ENCODE measurements at regions not wholly inside any gene's neighbourhood (a gene's known extent, or its start where the extent isn't known, plus 50 kb on each side); places are given as distances from the start of the nearest gene placed in this dataset.

GRCh38 chr4:43374216-43374751, 481.8 kb downstream of the GRXCR1 start:
- no peak overlapping the region for H3K27ac ChIP-seq
- no peak for DNase-seq (ENCODE audit: low spot score)
- TF ChIP-seq CTCF (IDR thresholded peaks at IDR 0.05): no peak
- no peak overlapping the region for H3K4me3 ChIP-seq

GRCh38 chr4:43379016-43379415, 486.5 kb downstream of the GRXCR1 start:
- H3K27ac ChIP-seq: no peak overlapping the region
- DNase-seq (ENCODE audit: low spot score): no peak

GRCh38 chr4:43380093-43380492, 487.6 kb downstream of the GRXCR1 start:
- Histone ChIP-seq H3K4me3 (no peak overlapping the region), H3K27ac (no peak overlapping the region)
- TF ChIP-seq CTCF (IDR thresholded peaks at IDR 0.05): no peak
- DNase-seq (ENCODE audit: low spot score): no peak

More at GRCh38 chr4:43379016-43379415, 486.5 kb downstream of the GRXCR1 start:
- no peak overlapping the region for H3K4me3 ChIP-seq
- TF ChIP-seq CTCF (IDR thresholded peaks at IDR 0.05): no peak

GRCh38 chr4:43391069-43391468, 498.6 kb downstream of the GRXCR1 start:
- Histone ChIP-seq H3K4me3 (no peak overlapping the region), H3K27ac (no peak overlapping the region)
- DNase-seq (ENCODE audit: low spot score): no peak
- no peak for TF ChIP-seq CTCF (IDR thresholded peaks at IDR 0.05)

GRCh38 chr4:43394976-43395375, 502.5 kb downstream of the GRXCR1 start:
- DNase-seq (ENCODE audit: low spot score): no peak
- H3K4me3 ChIP-seq: no peak overlapping the region
- no peak for TF ChIP-seq CTCF (IDR thresholded peaks at IDR 0.05)
- H3K27ac ChIP-seq: no peak overlapping the region

GRCh38 chr4:43399726-43400125, 507.2 kb downstream of the GRXCR1 start:
- Histone ChIP-seq H3K4me3 (no peak overlapping the region), H3K27ac (no peak overlapping the region)
- no peak for DNase-seq (ENCODE audit: low spot score)
- no peak for TF ChIP-seq CTCF (IDR thresholded peaks at IDR 0.05)

- no peak for DNase-seq (ENCODE audit: low spot score)
- no peak for TF ChIP-seq CTCF (IDR thresholded peaks at IDR 0.05)
- Histone ChIP-seq H3K27ac (no peak overlapping the region), H3K4me3 (no peak overlapping the region)
Observed at GRCh38 chr4:43402393-43402792, 509.9 kb downstream of the GRXCR1 start.

All from coronary artery (tissue), 2 donors.